ENCODE measurements at regions not wholly inside any gene's neighbourhood (a gene's known extent, or its start where the extent isn't known, plus 50 kb on each side); places are given as distances from the start of the nearest gene placed in this dataset.

- H3K4me3 ChIP-seq (ENCODE audit: low read length): no peak overlapping the region
- peaks cover 3% of the 10 kb centered on the region for H3K9me3 ChIP-seq (ENCODE audit: control insufficient read depth, low read depth, low read length)
- H3K27me3 ChIP-seq (ENCODE audit: control insufficient read depth, insufficient read depth, low read length): no peaks in the 10 kb centered on the region
Measured at GRCh38 chr3:45277636-45278035, 51.5 kb upstream of the TMEM158 start.

DNA sequence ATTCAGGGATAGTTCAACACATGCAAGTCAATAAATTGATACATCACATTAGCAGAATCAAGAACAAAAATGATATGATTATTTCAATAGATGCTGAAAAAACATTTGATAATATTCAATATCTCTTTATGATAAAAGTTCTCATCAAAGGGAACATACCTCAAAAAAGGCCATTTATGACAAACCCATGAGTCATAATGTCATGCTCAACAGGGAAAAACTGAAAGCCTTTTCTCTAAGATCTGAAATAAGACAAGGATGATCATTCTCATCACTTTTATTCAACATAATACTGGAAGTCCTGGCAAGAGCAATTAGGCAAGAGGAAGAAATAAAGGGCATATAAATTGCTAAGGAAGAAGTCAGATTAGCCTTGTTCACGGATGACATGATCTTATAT is 54.1 kb upstream of the TMEM158 start:
- Histone ChIP-seq H3K36me3 (ENCODE audit: control insufficient read depth, low read depth, low read length) (no peaks in the 10 kb centered on the region), H3K4me1 (ENCODE audit: control insufficient read depth, low read depth, low read length) (peaks cover 7% of the 10 kb centered on the region), H3K9me3 (ENCODE audit: control insufficient read depth, low read depth, low read length) (peaks cover 3% of the 10 kb centered on the region), H3K27ac (ENCODE audit: low read length) (no peak overlapping the region), H3K27me3 (ENCODE audit: control insufficient read depth, insufficient read depth, low read length) (no peaks in the 10 kb centered on the region), H3K4me3 (ENCODE audit: low read length) (no peak overlapping the region), H3K9ac (ENCODE audit: low read length) (no peak overlapping the region)

More at GRCh38 chr3:45277636-45278035, 51.5 kb upstream of the TMEM158 start:
- H3K9ac ChIP-seq (ENCODE audit: low read length): no peak overlapping the region
- no peaks in the 10 kb centered on the region for H3K36me3 ChIP-seq (ENCODE audit: control insufficient read depth, low read depth, low read length)
- no peak overlapping the region for H3K27ac ChIP-seq (ENCODE audit: low read length)
- H3K4me1 ChIP-seq (ENCODE audit: control insufficient read depth, low read depth, low read length): peaks cover 13% of the 10 kb centered on the region

DNA sequence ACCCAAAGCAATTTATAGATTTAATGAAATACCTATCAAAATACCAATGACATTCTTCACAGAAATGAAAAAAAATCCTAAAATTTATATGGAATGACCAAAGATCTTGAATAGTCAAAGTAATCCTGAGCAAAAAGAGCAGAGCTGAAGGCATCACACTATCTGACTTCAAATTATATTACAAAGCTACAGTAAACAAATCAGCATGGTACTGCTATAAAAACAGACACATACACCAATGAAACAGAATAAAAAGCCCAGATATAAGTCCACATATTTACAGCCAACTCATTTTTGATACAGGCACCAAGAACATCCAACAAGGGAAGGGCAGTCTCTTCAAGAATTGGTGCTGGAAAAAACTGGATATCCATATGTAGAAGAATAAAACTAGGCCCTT is 54.9 kb upstream of the TMEM158 start:
- no peaks in the 10 kb centered on the region for H3K27me3 ChIP-seq (ENCODE audit: control insufficient read depth, insufficient read depth, low read length)
- H3K36me3 ChIP-seq (ENCODE audit: control insufficient read depth, low read depth, low read length): no peaks in the 10 kb centered on the region
- H3K4me1 ChIP-seq (ENCODE audit: control insufficient read depth, low read depth, low read length): no peaks in the 10 kb centered on the region
- no peak overlapping the region for H3K9ac ChIP-seq (ENCODE audit: low read length)
- H3K27ac ChIP-seq (ENCODE audit: low read length): no peak overlapping the region
- peaks cover 3% of the 10 kb centered on the region for H3K9me3 ChIP-seq (ENCODE audit: control insufficient read depth, low read depth, low read length)
- no peak overlapping the region for H3K4me3 ChIP-seq (ENCODE audit: low read length)

- no peaks in the 10 kb centered on the region for H3K27me3 ChIP-seq (ENCODE audit: control insufficient read depth, insufficient read depth, low read length)
Measured at GRCh38 chr3:45283471-45283870, 57.4 kb upstream of the TMEM158 start.

GRCh38 chr3:45297331-45297730 is 71.2 kb upstream of the TMEM158 start:
- H3K27me3 ChIP-seq (ENCODE audit: control insufficient read depth, insufficient read depth, low read length): no peaks in the 10 kb centered on the region
- H3K4me1 ChIP-seq (ENCODE audit: control insufficient read depth, low read depth, low read length): peaks cover 3% of the 10 kb centered on the region
- H3K4me3 ChIP-seq (ENCODE audit: low read length): no peak overlapping the region
- H3K36me3 ChIP-seq (ENCODE audit: control insufficient read depth, low read depth, low read length): no peaks in the 10 kb centered on the region
- no peaks in the 10 kb centered on the region for H3K9me3 ChIP-seq (ENCODE audit: control insufficient read depth, low read depth, low read length)
- no peak overlapping the region for H3K9ac ChIP-seq (ENCODE audit: low read length)
- no peak overlapping the region for H3K27ac ChIP-seq (ENCODE audit: low read length)

More at GRCh38 chr3:45283471-45283870, 57.4 kb upstream of the TMEM158 start:
- no peak overlapping the region for H3K9ac ChIP-seq (ENCODE audit: low read length)
- no peak overlapping the region for H3K27ac ChIP-seq (ENCODE audit: low read length)
- no peaks in the 10 kb centered on the region for H3K4me1 ChIP-seq (ENCODE audit: control insufficient read depth, low read depth, low read length)
- peaks cover 3% of the 10 kb centered on the region for H3K9me3 ChIP-seq (ENCODE audit: control insufficient read depth, low read depth, low read length)
- H3K36me3 ChIP-seq (ENCODE audit: control insufficient read depth, low read depth, low read length): no peaks in the 10 kb centered on the region
- H3K4me3 ChIP-seq (ENCODE audit: low read length): no peak overlapping the region

- no peak overlapping the region for H3K27ac ChIP-seq (ENCODE audit: low read length)
- no peaks in the 10 kb centered on the region for H3K36me3 ChIP-seq (ENCODE audit: control insufficient read depth, low read depth, low read length)
- H3K4me3 ChIP-seq (ENCODE audit: low read length): no peak overlapping the region
- H3K9me3 ChIP-seq (ENCODE audit: control insufficient read depth, low read depth, low read length): no peaks in the 10 kb centered on the region
- H3K27me3 ChIP-seq (ENCODE audit: control insufficient read depth, insufficient read depth, low read length): no peaks in the 10 kb centered on the region
- no peak overlapping the region for H3K9ac ChIP-seq (ENCODE audit: low read length)
- no peaks in the 10 kb centered on the region for H3K4me1 ChIP-seq (ENCODE audit: control insufficient read depth, low read depth, low read length)
Measured at GRCh38 chr3:45302470-45302869, 76.4 kb upstream of the TMEM158 start.

DNA sequence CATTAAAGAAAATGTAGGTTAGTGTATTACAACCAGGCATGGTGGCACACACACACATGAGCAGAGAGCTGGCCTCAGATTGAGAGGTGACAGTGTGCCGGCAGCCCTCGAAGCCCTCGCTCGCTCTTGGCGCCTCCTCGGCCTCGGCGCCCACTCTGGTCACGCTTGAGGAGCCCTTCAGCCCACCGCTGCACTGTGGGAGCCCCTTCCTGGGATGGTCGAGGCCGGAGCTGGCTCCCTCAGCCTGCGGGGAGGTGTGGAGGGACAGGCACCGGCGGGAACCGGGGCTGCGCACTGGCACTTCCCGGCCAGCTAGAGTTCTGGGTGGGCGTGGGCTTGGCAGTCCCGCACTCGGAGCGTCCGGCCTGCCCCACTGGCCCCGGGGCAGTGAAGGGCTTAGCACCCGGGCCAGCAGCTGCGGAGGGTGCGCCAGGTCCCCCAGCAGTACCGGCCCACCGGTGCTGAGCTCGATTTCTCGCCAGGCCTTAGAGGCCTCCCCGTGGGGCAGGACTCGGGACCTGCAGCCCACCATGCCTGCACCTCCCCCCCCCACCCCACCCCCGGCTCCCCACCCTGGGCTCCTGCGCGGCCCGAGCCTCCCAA is 80.4 kb upstream of the TMEM158 start:
- no peaks in the 10 kb centered on the region for H3K36me3 ChIP-seq (ENCODE audit: control insufficient read depth, low read depth, low read length)
- no peaks in the 10 kb centered on the region for H3K9me3 ChIP-seq (ENCODE audit: control insufficient read depth, low read depth, low read length)
- no peaks in the 10 kb centered on the region for H3K27me3 ChIP-seq (ENCODE audit: control insufficient read depth, insufficient read depth, low read length)
- no peak overlapping the region for H3K27ac ChIP-seq (ENCODE audit: low read length)
- H3K4me3 ChIP-seq (ENCODE audit: low read length): no peak overlapping the region
- H3K4me1 ChIP-seq (ENCODE audit: control insufficient read depth, low read depth, low read length): peaks cover 5% of the 10 kb centered on the region
- no peak overlapping the region for H3K9ac ChIP-seq (ENCODE audit: low read length)

DNA sequence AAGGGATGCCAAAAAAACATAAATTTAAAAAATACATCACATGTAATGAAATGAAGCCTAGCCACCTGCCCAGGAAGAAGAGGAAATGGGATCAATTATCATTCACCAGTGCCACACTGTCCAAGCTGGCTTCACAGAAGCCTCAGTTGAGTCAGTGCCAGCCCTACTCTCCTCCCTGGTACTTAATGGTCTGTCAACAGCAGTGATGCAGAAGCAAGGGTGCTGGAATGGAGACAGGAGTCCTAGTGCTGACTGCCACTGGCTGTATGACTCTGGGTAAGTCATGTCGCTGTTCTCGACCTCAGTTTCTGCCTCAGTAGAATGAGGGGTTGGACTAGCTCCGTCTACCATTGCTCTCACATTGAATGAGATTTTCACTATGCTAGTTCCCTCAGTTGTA is 78.5 kb upstream of the LARS2 start:
- Histone ChIP-seq H3K9me3 (ENCODE audit: control insufficient read depth, low read depth, low read length) (no peaks in the 10 kb centered on the region), H3K27me3 (ENCODE audit: control insufficient read depth, insufficient read depth, low read length) (no peaks in the 10 kb centered on the region), H3K4me3 (ENCODE audit: low read length) (no peak overlapping the region), H3K9ac (ENCODE audit: low read length) (no peak overlapping the region), H3K27ac (ENCODE audit: low read length) (no peak overlapping the region), H3K36me3 (ENCODE audit: control insufficient read depth, low read depth, low read length) (no peaks in the 10 kb centered on the region), H3K4me1 (ENCODE audit: control insufficient read depth, low read depth, low read length) (peaks cover 31% of the 10 kb centered on the region)

DNA sequence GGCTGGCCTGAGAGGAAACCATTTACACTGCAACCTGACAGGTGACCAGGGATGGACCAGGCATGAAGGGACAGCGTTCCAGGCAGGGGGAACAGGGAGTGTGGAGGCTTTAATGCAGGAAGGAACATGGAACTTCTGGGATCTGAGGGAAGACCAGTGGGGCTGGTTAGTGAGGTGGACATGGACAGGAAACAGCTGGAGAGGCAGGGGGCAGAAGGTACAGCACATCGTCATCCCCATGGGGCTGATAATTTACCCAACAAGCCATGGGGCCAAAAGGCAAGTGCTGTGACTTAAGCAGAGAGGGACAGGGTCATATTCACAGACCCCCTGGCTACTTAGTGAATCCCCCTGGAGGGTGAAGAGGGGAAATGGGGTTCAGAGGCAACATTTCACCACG is 77.0 kb upstream of the LARS2 start:
- H3K27ac ChIP-seq (ENCODE audit: low read length): no peak overlapping the region
- H3K36me3 ChIP-seq (ENCODE audit: control insufficient read depth, low read depth, low read length): no peaks in the 10 kb centered on the region
- H3K9me3 ChIP-seq (ENCODE audit: control insufficient read depth, low read depth, low read length): no peaks in the 10 kb centered on the region
- H3K27me3 ChIP-seq (ENCODE audit: control insufficient read depth, insufficient read depth, low read length): no peaks in the 10 kb centered on the region
- peaks cover 31% of the 10 kb centered on the region for H3K4me1 ChIP-seq (ENCODE audit: control insufficient read depth, low read depth, low read length)
- H3K4me3 ChIP-seq (ENCODE audit: low read length): no peak overlapping the region
- no peak overlapping the region for H3K9ac ChIP-seq (ENCODE audit: low read length)

- Histone ChIP-seq H3K27me3 (ENCODE audit: control insufficient read depth, insufficient read depth, low read length) (no peaks in the 10 kb centered on the region), H3K4me3 (ENCODE audit: low read length) (peak overlapping the region; percentile 29), H3K4me1 (ENCODE audit: control insufficient read depth, low read depth, low read length) (peaks cover 31% of the 10 kb centered on the region), H3K27ac (ENCODE audit: low read length) (peak overlapping the region; percentile 32), H3K9ac (ENCODE audit: low read length) (peak overlapping the region; percentile 24), H3K36me3 (ENCODE audit: control insufficient read depth, low read depth, low read length) (no peaks in the 10 kb centered on the region), H3K9me3 (ENCODE audit: control insufficient read depth, low read depth, low read length) (no peaks in the 10 kb centered on the region)
Measured at GRCh38 chr3:45311953-45312801, 76.2 kb upstream of the LARS2 start.

- no peaks in the 10 kb centered on the region for H3K36me3 ChIP-seq (ENCODE audit: control insufficient read depth, low read depth, low read length)
- H3K4me1 ChIP-seq (ENCODE audit: control insufficient read depth, low read depth, low read length): peaks cover 37% of the 10 kb centered on the region
- H3K9ac ChIP-seq (ENCODE audit: low read length): peak overlapping the region; percentile 24
- no peaks in the 10 kb centered on the region for H3K9me3 ChIP-seq (ENCODE audit: control insufficient read depth, low read depth, low read length)
- no peaks in the 10 kb centered on the region for H3K27me3 ChIP-seq (ENCODE audit: control insufficient read depth, insufficient read depth, low read length)
- H3K4me3 ChIP-seq (ENCODE audit: low read length): peak overlapping the region; percentile 29
- H3K27ac ChIP-seq (ENCODE audit: low read length): peak overlapping the region; percentile 32
Measured at GRCh38 chr3:45312836-45313493, 75.4 kb upstream of the LARS2 start.
